ENCODE measurements at regions not wholly inside any gene's neighbourhood (a gene's known extent, or its start where the extent isn't known, plus 50 kb on each side); places are given as distances from the start of the nearest gene placed in this dataset.

GRCh38 chr3:166195808-166196207 is 358.6 kb upstream of the BCHE start (continued):
- TF ChIP-seq, protein P1, sequence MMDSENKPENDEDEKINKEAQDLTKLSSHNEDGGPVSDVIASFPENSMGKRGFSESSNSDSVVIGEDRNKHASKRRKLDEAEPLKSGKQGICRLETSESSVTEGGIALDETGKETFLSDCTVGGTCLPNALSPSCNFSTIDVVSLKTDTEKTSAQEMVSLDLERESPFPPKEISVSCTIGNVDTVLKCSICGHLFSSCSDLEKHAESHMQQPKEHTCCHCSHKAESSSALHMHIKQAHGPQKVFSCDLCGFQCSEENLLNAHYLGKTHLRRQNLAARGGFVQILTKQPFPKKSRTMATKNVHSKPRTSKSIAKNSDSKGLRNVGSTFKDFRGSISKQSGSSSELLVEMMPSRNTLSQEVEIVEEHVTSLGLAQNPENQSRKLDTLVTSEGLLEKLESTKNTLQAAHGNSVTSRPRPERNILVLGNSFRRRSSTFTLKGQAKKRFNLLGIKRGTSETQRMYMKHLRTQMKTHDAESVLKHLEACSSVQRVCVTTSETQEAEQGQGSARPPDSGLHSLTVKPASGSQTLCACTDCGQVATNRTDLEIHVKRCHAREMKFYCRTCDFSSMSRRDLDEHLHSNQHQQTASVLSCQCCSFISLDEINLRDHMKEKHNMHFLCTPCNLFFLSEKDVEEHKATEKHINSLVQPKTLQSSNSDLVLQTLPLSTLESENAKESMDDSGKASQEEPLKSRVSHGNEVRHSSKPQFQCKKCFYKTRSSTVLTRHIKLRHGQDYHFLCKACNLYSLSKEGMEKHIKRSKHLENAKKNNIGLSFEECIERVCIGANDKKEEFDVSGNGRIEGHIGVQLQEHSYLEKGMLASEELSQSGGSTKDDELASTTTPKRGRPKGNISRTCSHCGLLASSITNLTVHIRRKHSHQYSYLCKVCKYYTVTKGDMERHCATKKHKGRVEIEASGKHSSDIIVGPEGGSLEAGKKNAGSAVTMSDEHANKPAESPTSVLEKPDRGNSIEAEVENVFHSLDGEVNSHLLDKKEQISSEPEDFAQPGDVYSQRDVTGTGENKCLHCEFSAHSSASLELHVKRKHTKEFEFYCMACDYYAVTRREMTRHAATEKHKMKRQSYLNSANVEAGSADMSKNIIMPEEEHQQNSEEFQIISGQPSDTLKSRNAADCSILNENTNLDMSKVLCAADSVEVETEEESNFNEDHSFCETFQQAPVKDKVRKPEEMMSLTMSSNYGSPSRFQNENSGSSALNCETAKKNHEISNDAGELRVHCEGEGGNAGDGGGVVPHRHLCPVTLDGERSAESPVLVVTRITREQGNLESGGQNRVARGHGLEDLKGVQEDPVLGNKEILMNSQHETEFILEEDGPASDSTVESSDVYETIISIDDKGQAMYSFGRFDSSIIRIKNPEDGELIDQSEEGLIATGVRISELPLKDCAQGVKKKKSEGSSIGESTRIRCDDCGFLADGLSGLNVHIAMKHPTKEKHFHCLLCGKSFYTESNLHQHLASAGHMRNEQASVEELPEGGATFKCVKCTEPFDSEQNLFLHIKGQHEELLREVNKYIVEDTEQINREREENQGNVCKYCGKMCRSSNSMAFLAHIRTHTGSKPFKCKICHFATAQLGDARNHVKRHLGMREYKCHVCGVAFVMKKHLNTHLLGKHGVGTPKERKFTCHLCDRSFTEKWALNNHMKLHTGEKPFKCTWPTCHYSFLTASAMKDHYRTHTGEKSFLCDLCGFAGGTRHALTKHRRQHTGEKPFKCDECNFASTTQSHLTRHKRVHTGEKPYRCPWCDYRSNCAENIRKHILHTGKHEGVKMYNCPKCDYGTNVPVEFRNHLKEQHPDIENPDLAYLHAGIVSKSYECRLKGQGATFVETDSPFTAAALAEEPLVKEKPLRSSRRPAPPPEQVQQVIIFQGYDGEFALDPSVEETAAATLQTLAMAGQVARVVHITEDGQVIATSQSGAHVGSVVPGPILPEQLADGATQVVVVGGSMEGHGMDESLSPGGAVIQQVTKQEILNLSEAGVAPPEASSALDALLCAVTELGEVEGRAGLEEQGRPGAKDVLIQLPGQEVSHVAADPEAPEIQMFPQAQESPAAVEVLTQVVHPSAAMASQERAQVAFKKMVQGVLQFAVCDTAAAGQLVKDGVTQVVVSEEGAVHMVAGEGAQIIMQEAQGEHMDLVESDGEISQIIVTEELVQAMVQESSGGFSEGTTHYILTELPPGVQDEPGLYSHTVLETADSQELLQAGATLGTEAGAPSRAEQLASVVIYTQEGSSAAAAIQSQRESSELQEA (CRISPR knock-in tag; IDR thresholded peaks at IDR 0.05; ENCODE audit: not compliant biosample characterization): no peak

- FAIRE-seq (no peak), ATAC-seq (no peak), DNase-seq (ENCODE audit: low spot score) (no peak)
- Histone ChIP-seq H3K4me1 (ENCODE audit: insufficient read depth, low read length) (no peaks in the 10 kb centered on the region), H3K9ac (ENCODE audit: insufficient read depth, low read depth, low read length) (no peak overlapping the region), H3K79me2 (ENCODE audit: insufficient read depth, low read length) (no peaks in the 10 kb centered on the region), H3K27ac (ENCODE audit: extremely low read length, insufficient read depth, low read length) (no peak overlapping the region), H4K20me1 (ENCODE audit: insufficient read depth, low read length) (no peaks in the 10 kb centered on the region), H3K9me3 (ENCODE audit: low read length) (no peaks in the 10 kb centered on the region), H3K4me2 (ENCODE audit: low read depth, low read length) (no peak overlapping the region), H3K36me3 (replicated peaks in 1 of 2; ENCODE audit: control insufficient read depth in 1 of 2, insufficient read depth in 2 of 2, low read length in 2 of 2) (no peaks in the 10 kb centered on the region), H2AFZ (ENCODE audit: low read length) (no peak overlapping the region), H3K4me3 (replicated peaks in 1 of 3; ENCODE audit: insufficient read depth in 1 of 3, low read depth in 2 of 3, low read length in 3 of 3) (no peak overlapping the region), H3K27me3 (ENCODE audit: control insufficient read depth in 1 of 2, insufficient read depth in 2 of 2, low read length in 2 of 2) (no peaks in the 10 kb centered on the region)
- intact Hi-C loops (cut with micrococcal nuclease; ENCODE audit: unreplicated experiment): no loop called here
- 2% methylated on average over 2 of the region's 2 CpGs for WGBS (ENCODE audit: low lambda C conversion rate)
- TF ChIP-seq ZNF350 (CRISPR knock-in tag; IDR thresholded peaks at IDR 0.05; ENCODE audit: borderline replicate concordance, low read depth) (no peak), SNAPC2 (CRISPR knock-in tag; IDR thresholded peaks at IDR 0.05) (no peak), ZFP41 (CRISPR knock-in tag; IDR thresholded peaks at IDR 0.05; ENCODE audit: borderline replicate concordance) (no peak), ZNF530 (CRISPR knock-in tag; IDR thresholded peaks at IDR 0.05; ENCODE audit: low read depth) (no peak), RBFOX2 (IDR thresholded peaks at IDR 0.05; ENCODE audit: low read depth, low read length) (no peak), STAT5B (CRISPR knock-in tag; IDR thresholded peaks at IDR 0.05) (no peak), HOXA7 (CRISPR knock-in tag; IDR thresholded peaks at IDR 0.05) (no peak), ZNF205 (CRISPR knock-in tag; IDR thresholded peaks at IDR 0.05) (no peak), TEAD3 (CRISPR knock-in tag; optimal IDR thresholded peaks at IDR 0.05; ENCODE audit: borderline replicate concordance) (no peak), ZNF354B (CRISPR knock-in tag; IDR thresholded peaks at IDR 0.05) (no peak), ZNF558 (CRISPR knock-in tag; IDR thresholded peaks at IDR 0.05; ENCODE audit: borderline replicate concordance) (no peak)
- in situ Hi-C loops (cut with HindIII; ENCODE audit: extremely low pct_ligation_motif_present, low pct_unique_long_range_greater_than_20kb): no loop called here
- no TSS peak for BruUV-seq (replicated peaks)
- CTCF ChIA-PET (ENCODE audit: low intra/inter-chr PET ratio, low total read pairs): no interaction called here
- POLR2A ChIA-PET: no interaction called here
Measured at GRCh38 chr3:166191411-166191810, 354.2 kb upstream of the BCHE start.

Data from HepG2 (cell line).